Naive B cell (primary cell): ENCODE measurements at regions not wholly inside any gene's neighbourhood (a gene's known extent, or its start where the extent isn't known, plus 50 kb on each side); places are given as distances from the start of the nearest gene placed in this dataset.

ENCODE experiments used
- ATAC-seq, 2 donors: fragments of 150-1000 bp; cut with Tn5 transposase; 2 replicates each; pipeline ENCODE4 v1.10.0; 2021; ENCODE audit warnings: low read depth in 2 of 2, mild to moderate bottlenecking in 2 of 2, moderate library complexity in 2 of 2
- DNase-seq: peaks from one replicate; pipeline ENCODE4 v3.0.0; 2022
- H3K27ac Mint-ChIP-seq, 6 donors: one replicate each; pipeline ENCODE4 v1.8.0; 2020 to 2022; ENCODE audit warnings: mild to moderate bottlenecking in 6 of 6, mixed read lengths in 6 of 6, moderate library complexity in 5 of 6, inconsistent platforms in 2 of 6
- H3K27me3 Mint-ChIP-seq, 3 donors: one replicate each; pipeline ENCODE4 v1.8.0; 2021 to 2022; ENCODE audit warnings: mixed read lengths in 3 of 3, mild to moderate bottlenecking in 1 of 3
- H3K36me3 Mint-ChIP-seq, 2 donors: one replicate each; pipeline ENCODE4 v1.8.0; 2020 to 2022; ENCODE audit warnings: mixed read lengths in 2 of 2, inconsistent platforms in 1 of 2, mild to moderate bottlenecking in 1 of 2
- H3K4me1 Mint-ChIP-seq, 3 donors: one replicate each; pipeline ENCODE4 v1.8.0; 2020 to 2022; ENCODE audit warnings: mixed read lengths in 3 of 3, inconsistent platforms in 1 of 3, mild to moderate bottlenecking in 1 of 3, moderate library complexity in 1 of 3
- H3K4me3 Mint-ChIP-seq, 8 donors: one replicate each; pipeline ENCODE4 v1.8.0; 2020 to 2022; ENCODE audit warnings: mild to moderate bottlenecking in 8 of 8, mixed read lengths in 8 of 8, moderate library complexity in 8 of 8, inconsistent platforms in 2 of 8
- H3K9me3 Mint-ChIP-seq, 7 donors: one replicate each; pipeline ENCODE4 v1.8.0; 2020 to 2022; ENCODE audit warnings: mixed read lengths in 7 of 7, mild to moderate bottlenecking in 5 of 7, inconsistent platforms in 2 of 7, moderate library complexity in 1 of 7

DNA sequence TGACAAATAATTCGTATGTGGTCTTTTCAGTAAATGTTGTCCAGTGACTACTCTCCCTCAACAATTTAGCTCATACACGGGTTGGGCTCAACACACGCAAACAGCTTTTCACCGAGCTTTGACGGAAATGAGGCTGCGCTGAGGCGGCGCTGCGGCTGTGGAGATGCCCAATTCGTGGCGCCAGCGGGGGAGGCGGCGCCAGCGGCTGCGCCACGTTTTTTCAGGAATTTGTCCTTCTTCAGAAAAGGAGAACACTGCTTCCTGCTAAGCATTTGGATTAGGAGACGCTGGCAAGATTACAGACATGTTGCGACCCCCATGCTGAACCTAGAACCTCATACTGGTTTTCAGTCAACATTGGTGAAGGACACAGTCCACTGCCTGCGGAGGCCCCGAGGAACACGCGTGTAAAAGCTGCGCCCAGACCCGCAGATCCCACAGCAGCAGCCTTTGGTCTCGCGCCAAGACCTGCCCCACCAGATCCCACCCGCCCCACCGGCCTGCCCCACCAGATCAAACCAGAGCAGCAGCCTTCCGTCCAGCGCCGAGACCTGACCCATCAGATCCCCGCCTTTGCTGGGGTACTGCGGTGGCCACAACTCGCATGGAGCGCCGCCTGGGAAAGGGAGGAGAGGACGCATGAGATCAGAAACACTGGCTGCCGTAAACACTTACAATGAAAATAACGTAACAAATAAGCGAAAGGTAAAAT, 173.8 kb downstream of the TMEM18 start:
- peaks cover 0 to 4% (median 0%) of the 10 kb centered on the region in 3 donors for H3K4me1 Mint-ChIP-seq
- no peak overlapping the region for H3K27ac Mint-ChIP-seq
- ATAC-seq, result no peak
- no peaks in the 10 kb centered on the region for H3K9me3 Mint-ChIP-seq
- H3K4me3 Mint-ChIP-seq, result no peak overlapping the region
- peaks cover 4 to 21% (median 16%) of the 10 kb centered on the region in 3 donors for H3K27me3 Mint-ChIP-seq
- DNase-seq, result no peak
- no peaks in the 10 kb centered on the region for H3K36me3 Mint-ChIP-seq

DNA sequence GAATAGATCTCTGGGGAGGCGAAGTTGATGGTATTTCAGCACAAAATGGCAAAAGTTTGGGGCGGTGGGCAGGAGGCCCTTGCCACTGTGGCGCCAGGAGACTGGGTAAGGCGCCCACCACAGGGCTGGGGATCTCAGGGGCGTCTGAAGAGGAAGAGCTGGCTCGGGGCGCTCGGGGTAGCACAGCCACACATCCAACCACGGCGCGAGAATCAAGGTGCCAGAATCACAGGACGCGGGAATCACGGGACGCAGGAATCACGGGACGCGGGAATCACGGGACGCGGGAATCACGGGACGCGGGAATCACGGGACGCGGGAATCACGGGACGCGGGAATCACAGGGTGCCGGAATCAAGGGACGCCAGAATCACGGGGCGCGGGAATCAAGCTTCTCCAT, 174.4 kb downstream of the TMEM18 start:
- Mint-ChIP-seq H3K9me3 (no peaks in the 10 kb centered on the region), H3K4me3 (no peak overlapping the region), H3K36me3 (no peaks in the 10 kb centered on the region), H3K27ac (no peak overlapping the region), H3K27me3 (peaks cover 4 to 21% (median 16%) of the 10 kb centered on the region in 3 donors), H3K4me1 (peaks cover 0 to 4% (median 0%) of the 10 kb centered on the region in 3 donors)
- DNase-seq (no peak), ATAC-seq (no peak)

DNA sequence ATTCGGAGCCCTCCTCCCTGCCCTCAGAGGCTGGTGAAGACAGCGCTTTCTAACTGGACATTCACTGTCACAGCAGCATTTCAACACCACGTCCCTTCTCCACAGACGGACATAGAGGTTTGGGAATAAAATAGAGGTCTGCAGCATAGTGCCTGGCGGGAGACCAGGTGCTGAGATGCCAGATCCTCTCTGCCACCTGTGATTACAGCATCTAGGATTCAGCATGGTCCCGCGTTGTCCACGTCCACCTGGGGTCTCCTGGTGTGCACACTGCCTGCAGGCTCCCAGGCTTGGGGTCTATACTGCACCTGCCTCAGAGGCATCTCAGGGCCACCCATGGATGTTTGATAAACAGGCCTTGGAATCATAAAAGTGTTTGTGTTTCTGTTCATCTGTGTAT, 175.5 kb downstream of the TMEM18 start:
- no peak overlapping the region for H3K4me3 Mint-ChIP-seq
- H3K36me3 Mint-ChIP-seq, result no peaks in the 10 kb centered on the region
- H3K9me3 Mint-ChIP-seq, result no peaks in the 10 kb centered on the region
- no peak overlapping the region for H3K27ac Mint-ChIP-seq
- H3K27me3 Mint-ChIP-seq, result peaks cover 4 to 26% (median 17%) of the 10 kb centered on the region in 3 donors
- ATAC-seq, result no peak
- no peak for DNase-seq
- peaks cover 0 to 13% (median 2%) of the 10 kb centered on the region in 3 donors for H3K4me1 Mint-ChIP-seq

DNA sequence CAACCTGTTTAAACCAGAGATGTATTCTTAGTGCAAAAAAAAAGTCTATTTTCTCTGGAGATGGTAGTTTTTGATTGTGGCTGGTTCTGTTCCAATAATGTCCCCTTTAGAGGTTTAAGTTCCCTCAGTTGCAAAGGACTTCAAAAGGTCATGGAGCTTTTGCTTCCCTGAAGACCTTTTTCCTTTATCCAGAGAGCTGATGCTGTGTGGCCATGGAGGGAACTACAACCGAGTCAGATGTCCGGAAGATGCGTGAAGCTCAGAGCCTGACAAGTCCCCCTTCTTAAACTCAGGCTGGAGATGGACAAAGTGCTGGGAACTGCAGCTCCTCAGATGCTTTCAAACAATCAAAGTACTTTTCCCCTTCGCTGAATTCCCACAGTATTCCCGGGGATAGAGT, 176.1 kb downstream of the TMEM18 start:
- Mint-ChIP-seq H3K27me3 (peaks cover 4 to 28% (median 13%) of the 10 kb centered on the region in 3 donors), H3K27ac (no peak overlapping the region), H3K36me3 (no peaks in the 10 kb centered on the region), H3K9me3 (peaks cover 0 to 3% (median 0%) of the 10 kb centered on the region in 7 donors), H3K4me1 (peaks cover 0 to 13% (median 2%) of the 10 kb centered on the region in 3 donors), H3K4me3 (no peak overlapping the region)
- ATAC-seq (no peak), DNase-seq (no peak)

DNA sequence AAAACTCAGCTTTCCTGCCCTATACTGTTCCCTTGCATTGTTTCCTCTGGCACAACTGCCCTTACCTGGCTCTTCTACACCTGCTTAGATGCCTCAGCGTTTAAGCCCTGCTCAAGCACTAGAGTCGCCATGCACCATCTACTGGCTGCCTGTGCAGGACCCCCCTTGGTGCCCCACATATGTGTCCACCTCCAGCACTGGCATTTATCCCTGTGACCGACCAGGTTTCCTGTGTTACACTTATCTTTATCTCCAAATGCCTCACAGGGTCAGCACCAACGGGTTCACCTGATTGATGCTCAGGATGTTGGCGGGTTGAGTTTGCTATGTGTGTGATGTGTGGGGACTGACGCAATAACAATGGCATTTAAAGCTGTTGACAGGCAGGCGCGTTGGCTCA, 177.5 kb downstream of the TMEM18 start:
- peaks cover 0 to 13% (median 2%) of the 10 kb centered on the region in 3 donors for H3K4me1 Mint-ChIP-seq
- peak overlapping the region in 1 of 6 donors; percentile 12 for H3K27ac Mint-ChIP-seq
- DNase-seq (no peak), ATAC-seq (no peak)
- no peaks in the 10 kb centered on the region for H3K36me3 Mint-ChIP-seq
- H3K4me3 Mint-ChIP-seq, result peak overlapping the region in 1 of 8 donors; percentile 42
- H3K9me3 Mint-ChIP-seq, result peaks cover 0 to 3% (median 0%) of the 10 kb centered on the region in 7 donors
- peaks cover 4 to 28% (median 13%) of the 10 kb centered on the region in 3 donors for H3K27me3 Mint-ChIP-seq

DNA sequence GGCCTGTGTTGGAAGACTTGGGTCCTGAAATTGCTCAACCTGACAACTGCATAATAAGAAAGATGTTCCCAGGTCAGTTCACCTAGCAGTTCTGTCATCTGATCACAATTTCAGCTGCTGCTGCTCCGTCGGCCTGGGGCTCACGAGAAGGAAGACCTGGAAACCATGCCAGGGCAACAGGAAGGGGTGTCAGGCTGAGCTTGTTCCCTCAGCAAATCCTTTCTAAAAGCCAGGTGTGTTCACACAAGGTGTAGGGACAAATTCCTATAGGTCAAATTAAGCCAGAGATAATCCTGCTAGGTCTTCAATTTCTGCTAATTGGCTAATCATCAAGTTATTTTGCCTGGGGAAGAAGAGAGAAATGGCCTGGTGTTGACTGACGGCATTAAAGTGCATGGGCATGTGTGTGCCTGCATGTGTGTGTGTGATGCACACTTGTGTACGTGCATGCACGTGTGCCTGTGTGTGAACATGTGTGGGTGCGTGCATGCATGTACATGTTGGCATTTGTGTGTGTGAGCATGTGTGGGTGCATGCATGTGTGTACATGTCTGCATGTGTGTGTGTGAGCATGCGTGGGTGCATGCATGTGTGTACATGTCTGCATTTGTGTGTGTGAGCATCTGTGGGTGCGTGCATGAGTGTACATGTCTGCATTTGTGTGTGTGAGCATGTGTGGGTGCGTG, 178.6 kb downstream of the TMEM18 start:
- Mint-ChIP-seq H3K9me3 (peaks cover 0 to 3% (median 0%) of the 10 kb centered on the region in 7 donors), H3K27me3 (peaks cover 4 to 20% (median 13%) of the 10 kb centered on the region in 3 donors), H3K4me3 (peak overlapping the region in 1 of 8 donors; percentile 26), H3K4me1 (peaks cover 0 to 13% (median 2%) of the 10 kb centered on the region in 3 donors), H3K27ac (no peak overlapping the region), H3K36me3 (no peaks in the 10 kb centered on the region)
- ATAC-seq (no peak), DNase-seq (no peak)

DNA sequence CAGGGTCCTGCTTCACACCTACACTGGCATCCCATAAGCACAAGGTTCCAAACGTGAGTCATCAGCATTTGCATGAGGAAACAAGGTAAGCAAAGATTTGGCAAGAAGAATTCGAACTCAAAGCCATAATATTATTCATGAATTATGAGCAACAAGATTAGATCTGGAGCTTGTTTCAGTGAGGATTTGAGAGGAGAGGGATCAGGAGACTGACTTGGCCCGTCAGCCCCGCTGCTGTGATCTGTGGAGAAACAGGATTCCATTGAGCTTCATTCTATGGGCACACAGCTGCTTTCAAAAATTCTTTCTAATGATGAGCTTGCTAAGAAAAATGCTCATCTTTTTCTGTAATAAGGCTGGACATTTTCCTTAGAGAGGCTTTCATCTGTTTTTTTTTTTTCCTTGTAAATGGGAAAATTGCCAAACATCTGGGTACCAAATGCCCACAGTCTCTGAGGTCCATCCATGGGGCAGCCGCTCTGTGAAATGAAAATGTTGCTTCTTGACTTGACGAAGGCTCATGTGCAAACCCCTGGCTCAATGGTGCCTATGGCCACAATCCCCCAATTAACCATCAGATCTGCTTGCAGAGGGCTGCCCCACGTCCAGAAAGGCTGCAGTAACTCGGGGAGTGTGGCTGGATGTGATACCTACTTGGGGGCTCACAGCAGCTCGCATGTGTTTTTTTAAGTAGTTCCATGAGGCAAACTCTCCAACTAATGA, 179.3 kb downstream of the TMEM18 start:
- Mint-ChIP-seq H3K36me3 (no peaks in the 10 kb centered on the region), H3K27ac (peak overlapping the region in 2 of 6 donors; percentile 33 to 38), H3K4me3 (no peak overlapping the region), H3K27me3 (peaks cover 4 to 27% (median 19%) of the 10 kb centered on the region in 3 donors), H3K9me3 (peaks cover 0 to 3% (median 0%) of the 10 kb centered on the region in 7 donors), H3K4me1 (peaks cover 0 to 13% (median 2%) of the 10 kb centered on the region in 3 donors)
- ATAC-seq, result no peak
- no peak for DNase-seq

DNA sequence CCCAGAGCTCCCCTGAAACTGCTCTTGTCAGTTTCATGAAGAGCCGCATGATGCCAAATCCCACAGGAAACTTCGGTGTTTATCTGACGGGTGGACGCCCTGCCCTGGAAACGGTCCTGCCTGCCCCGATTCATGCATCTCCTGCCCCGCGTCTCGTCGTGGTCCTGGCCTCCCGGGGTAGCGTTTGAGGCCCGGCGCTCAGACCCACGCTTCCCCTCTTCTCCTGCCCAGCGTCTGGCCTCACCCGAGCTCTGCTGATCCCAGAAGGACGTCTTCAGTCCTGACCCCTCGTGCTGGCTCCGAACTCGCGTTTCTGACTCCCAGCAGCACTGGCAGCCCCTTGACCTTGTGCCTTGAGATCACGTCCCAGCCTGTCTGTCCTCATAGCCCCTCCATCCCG, 180.5 kb downstream of the TMEM18 start:
- peaks cover 0 to 3% (median 0%) of the 10 kb centered on the region in 7 donors for H3K9me3 Mint-ChIP-seq
- DNase-seq (no peak), ATAC-seq (no peak)
- no peaks in the 10 kb centered on the region for H3K36me3 Mint-ChIP-seq
- H3K4me3 Mint-ChIP-seq, result no peak overlapping the region
- peaks cover 0 to 9% (median 2%) of the 10 kb centered on the region in 3 donors for H3K4me1 Mint-ChIP-seq
- peak overlapping the region in 1 of 6 donors; percentile 57 for H3K27ac Mint-ChIP-seq
- H3K27me3 Mint-ChIP-seq, result peaks cover 0 to 32% (median 18%) of the 10 kb centered on the region in 3 donors

DNA sequence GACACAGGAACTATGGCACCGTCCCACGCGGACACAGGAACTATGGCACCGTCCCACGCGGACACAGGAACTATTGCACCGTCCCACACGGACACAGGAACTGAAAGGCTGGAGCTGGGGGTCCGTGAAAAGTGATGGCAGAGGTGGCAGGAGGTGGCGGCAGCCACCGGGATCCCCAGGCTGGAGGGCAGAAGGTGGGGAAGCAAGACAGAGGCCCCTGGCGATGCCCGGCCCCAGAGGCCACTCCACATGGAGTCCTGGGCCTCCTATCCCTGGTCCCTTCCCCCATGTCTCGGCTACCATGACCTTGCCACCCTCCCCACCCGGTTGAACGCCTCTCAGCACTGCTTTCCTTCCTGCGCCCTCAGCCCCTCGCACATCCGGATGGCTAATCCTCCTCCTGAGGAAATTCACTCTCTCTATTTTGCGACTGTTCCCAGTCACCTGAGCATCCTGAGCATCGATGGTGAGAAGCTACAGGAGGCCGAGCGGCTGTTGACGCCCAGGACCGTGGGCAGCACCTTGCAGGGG, 181.4 kb downstream of the TMEM18 start:
- Mint-ChIP-seq H3K4me1 (peaks cover 0 to 9% (median 2%) of the 10 kb centered on the region in 3 donors), H3K4me3 (no peak overlapping the region), H3K9me3 (peaks cover 0 to 3% (median 0%) of the 10 kb centered on the region in 7 donors), H3K27ac (no peak overlapping the region), H3K27me3 (peaks cover 0 to 30% (median 18%) of the 10 kb centered on the region in 3 donors), H3K36me3 (no peaks in the 10 kb centered on the region)
- DNase-seq, result no peak
- ATAC-seq, result no peak

DNA sequence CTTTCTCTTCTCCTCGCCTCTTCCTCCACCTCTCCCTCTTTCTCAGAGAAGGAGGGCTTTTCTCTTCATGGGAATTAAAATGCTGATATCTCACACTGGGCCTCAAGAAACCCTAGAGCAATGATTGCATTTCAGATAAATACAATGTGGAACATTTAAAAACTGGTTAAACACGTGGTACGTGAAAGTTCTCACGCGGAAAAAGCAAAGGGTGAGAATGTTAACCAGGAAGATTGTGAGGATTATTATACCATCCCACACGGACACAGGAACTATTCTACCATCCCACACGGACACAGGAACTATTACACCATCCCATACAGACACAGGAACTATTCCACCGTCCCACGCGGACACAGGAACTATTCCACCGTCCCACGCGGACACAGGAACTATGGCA, 182.4 kb downstream of the TMEM18 start:
- H3K4me3 Mint-ChIP-seq, result no peak overlapping the region
- H3K36me3 Mint-ChIP-seq, result no peaks in the 10 kb centered on the region
- peaks cover 0 to 3% (median 0%) of the 10 kb centered on the region in 7 donors for H3K9me3 Mint-ChIP-seq
- ATAC-seq (no peak), DNase-seq (no peak)
- no peak overlapping the region for H3K27ac Mint-ChIP-seq
- H3K4me1 Mint-ChIP-seq, result peaks cover 0 to 9% (median 2%) of the 10 kb centered on the region in 3 donors
- H3K27me3 Mint-ChIP-seq, result peaks cover 0 to 30% (median 18%) of the 10 kb centered on the region in 3 donors

DNA sequence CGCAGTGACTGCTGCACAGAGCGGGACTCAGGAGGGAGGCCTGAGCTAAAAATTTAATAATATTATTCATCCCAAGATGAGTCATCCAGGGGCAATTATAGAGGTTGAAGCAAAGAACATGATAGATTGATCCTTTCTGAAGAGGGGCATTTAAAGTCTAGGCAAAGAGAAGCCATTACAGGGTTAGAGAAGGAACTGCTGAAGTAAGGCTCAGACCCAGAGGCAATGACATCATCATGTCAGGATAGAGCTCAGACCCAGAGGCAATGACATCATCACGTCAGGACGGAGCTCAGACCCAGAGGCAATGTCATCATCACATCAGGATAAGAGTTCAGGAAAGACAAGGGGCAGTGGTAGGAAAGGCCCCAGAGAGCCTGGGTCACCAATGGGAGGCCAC, 184.0 kb downstream of the TMEM18 start:
- peaks cover 0 to 3% (median 0%) of the 10 kb centered on the region in 7 donors for H3K9me3 Mint-ChIP-seq
- no peak overlapping the region for H3K4me3 Mint-ChIP-seq
- no peak for ATAC-seq
- no peaks in the 10 kb centered on the region for H3K36me3 Mint-ChIP-seq
- DNase-seq, result no peak
- H3K27me3 Mint-ChIP-seq, result peaks cover 0 to 41% (median 27%) of the 10 kb centered on the region in 3 donors
- H3K27ac Mint-ChIP-seq, result peak overlapping the region in 1 of 6 donors; percentile 7
- H3K4me1 Mint-ChIP-seq, result peaks cover 5 to 18% (median 5%) of the 10 kb centered on the region in 3 donors

DNA sequence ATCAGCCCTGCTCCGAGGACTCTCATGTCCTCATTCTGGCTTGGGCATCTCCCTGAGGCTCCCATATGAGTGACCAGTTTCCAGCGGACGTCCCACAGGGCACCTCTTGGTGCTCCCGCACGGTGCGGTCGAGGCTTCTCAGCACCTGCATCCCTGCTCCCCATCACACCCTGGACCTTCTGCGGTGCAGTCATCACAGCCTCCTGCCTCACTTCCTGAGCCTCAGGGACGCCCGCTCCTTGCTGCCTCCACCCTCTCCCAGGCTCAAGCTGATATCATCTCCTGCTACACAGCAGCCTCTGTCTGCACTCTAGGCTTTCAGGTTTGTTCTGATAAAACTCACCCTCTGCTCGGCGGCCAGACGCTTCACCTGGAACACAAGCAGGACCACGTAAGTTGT, 185.0 kb downstream of the TMEM18 start:
- Mint-ChIP-seq H3K36me3 (no peaks in the 10 kb centered on the region), H3K27me3 (peaks cover 0 to 37% (median 27%) of the 10 kb centered on the region in 3 donors), H3K4me1 (peaks cover 5 to 14% (median 5%) of the 10 kb centered on the region in 3 donors), H3K27ac (peak overlapping the region in 1 of 6 donors; percentile 66), H3K9me3 (peaks cover 0 to 3% (median 0%) of the 10 kb centered on the region in 7 donors), H3K4me3 (no peak overlapping the region)
- ATAC-seq (no peak), DNase-seq (no peak)

DNA sequence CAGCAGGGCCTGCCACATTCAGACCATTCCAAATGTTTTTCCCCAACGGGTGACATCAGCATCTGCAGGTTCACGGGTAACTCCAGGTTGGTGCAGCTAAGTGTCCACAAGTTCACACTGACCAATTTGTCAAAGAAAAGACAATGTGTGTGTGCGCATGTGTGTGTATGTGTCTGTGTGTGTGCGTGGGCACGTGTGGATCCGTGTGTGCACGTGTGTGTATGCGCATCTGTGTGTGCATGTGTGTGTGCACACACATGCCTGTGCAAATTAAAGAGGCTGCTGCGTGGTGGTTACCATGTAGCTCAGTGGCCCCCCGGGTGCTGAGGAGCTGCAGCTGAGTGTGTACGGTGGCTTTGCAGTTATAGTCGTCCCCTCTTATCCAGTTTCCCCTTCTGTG, 187.4 kb downstream of the TMEM18 start:
- Mint-ChIP-seq H3K4me3 (no peak overlapping the region), H3K27me3 (peaks cover 0 to 30% (median 27%) of the 10 kb centered on the region in 3 donors), H3K27ac (peak overlapping the region in 2 of 6 donors; percentile 36 to 39), H3K4me1 (peaks cover 2 to 9% (median 5%) of the 10 kb centered on the region in 3 donors), H3K36me3 (no peaks in the 10 kb centered on the region), H3K9me3 (no peaks in the 10 kb centered on the region)
- DNase-seq, result no peak
- ATAC-seq, result no peak
